ENCODE measurements at regions not wholly inside any gene's neighbourhood (a gene's known extent, or its start where the extent isn't known, plus 50 kb on each side); places are given as distances from the start of the nearest gene placed in this dataset.

GRCh38 chr10:130300608-130301020, 164.4 kb downstream of the GLRX3 start:
- DNase-seq (ENCODE audit: insufficient read length, low spot score) (no peak), FAIRE-seq (no peak)

GRCh38 chr10:130301021-130301892, 165.1 kb downstream of the GLRX3 start:
- DNase-seq (ENCODE audit: insufficient read length, low spot score) (no peak), FAIRE-seq (peak; percentile 60)
- TF ChIP-seq TAF1 (IDR thresholded peaks at IDR 0.05; ENCODE audit: low read depth, low read length): no peak
- TF ChIP-seq SPI1 (IDR thresholded peaks at IDR 0.05; ENCODE audit: low read depth, low read length): no peak
- TF ChIP-seq POLR2AphosphoS5 (IDR thresholded peaks at IDR 0.05; ENCODE audit: low read depth, low read length): no peak
- TF ChIP-seq POU2F2 (IDR thresholded peaks at IDR 0.05; ENCODE audit: low read depth, low read length): no peak
- TF ChIP-seq POLR2A (IDR thresholded peaks at IDR 0.05; ENCODE audit: low read depth, low read length): no peak
- no peak for TF ChIP-seq PAX5 (IDR thresholded peaks at IDR 0.05; ENCODE audit: insufficient read depth, low read length, severe bottlenecking)

More at GRCh38 chr10:130300608-130301020, 164.4 kb downstream of the GLRX3 start:
- no peak for TF ChIP-seq POLR2A (IDR thresholded peaks at IDR 0.05; ENCODE audit: low read depth, low read length)
- TF ChIP-seq PAX5 (IDR thresholded peaks at IDR 0.05; ENCODE audit: insufficient read depth, low read length, severe bottlenecking): no peak
- TF ChIP-seq POU2F2 (IDR thresholded peaks at IDR 0.05; ENCODE audit: low read depth, low read length): no peak
- no peak for TF ChIP-seq POLR2AphosphoS5 (IDR thresholded peaks at IDR 0.05; ENCODE audit: low read depth, low read length)
- no peak for TF ChIP-seq TAF1 (IDR thresholded peaks at IDR 0.05; ENCODE audit: low read depth, low read length)
- TF ChIP-seq SPI1 (IDR thresholded peaks at IDR 0.05; ENCODE audit: low read depth, low read length): no peak

- DNase-seq (ENCODE audit: insufficient read length, low spot score): no peak
- TF ChIP-seq POU2F2 (IDR thresholded peaks at IDR 0.05; ENCODE audit: low read depth, low read length) (no peak), PAX5 (IDR thresholded peaks at IDR 0.05; ENCODE audit: insufficient read depth, low read length, severe bottlenecking) (no peak), POLR2AphosphoS5 (IDR thresholded peaks at IDR 0.05; ENCODE audit: low read depth, low read length) (no peak), TAF1 (IDR thresholded peaks at IDR 0.05; ENCODE audit: low read depth, low read length) (no peak), POLR2A (IDR thresholded peaks at IDR 0.05; ENCODE audit: low read depth, low read length) (no peak), SPI1 (IDR thresholded peaks at IDR 0.05; ENCODE audit: low read depth, low read length) (no peak)
- FAIRE-seq: no peak
Measured at GRCh38 chr10:130326954-130327353, 190.8 kb downstream of the GLRX3 start.

- FAIRE-seq (no peak), DNase-seq (ENCODE audit: insufficient read length, low spot score) (no peak)
- no peak for TF ChIP-seq POLR2AphosphoS5 (IDR thresholded peaks at IDR 0.05; ENCODE audit: low read depth, low read length)
- no peak for TF ChIP-seq PAX5 (IDR thresholded peaks at IDR 0.05; ENCODE audit: insufficient read depth, low read length, severe bottlenecking)
- TF ChIP-seq POU2F2 (IDR thresholded peaks at IDR 0.05; ENCODE audit: low read depth, low read length): no peak
- no peak for TF ChIP-seq TAF1 (IDR thresholded peaks at IDR 0.05; ENCODE audit: low read depth, low read length)
- TF ChIP-seq POLR2A (IDR thresholded peaks at IDR 0.05; ENCODE audit: low read depth, low read length): no peak
- no peak for TF ChIP-seq SPI1 (IDR thresholded peaks at IDR 0.05; ENCODE audit: low read depth, low read length)
Measured at GRCh38 chr10:130329792-130330191, 193.6 kb downstream of the GLRX3 start.

GRCh38 chr10:130333185-130333584, 197.0 kb downstream of the GLRX3 start:
- FAIRE-seq (no peak), DNase-seq (ENCODE audit: insufficient read length, low spot score) (no peak)
- TF ChIP-seq POLR2AphosphoS5 (IDR thresholded peaks at IDR 0.05; ENCODE audit: low read depth, low read length) (no peak), SPI1 (IDR thresholded peaks at IDR 0.05; ENCODE audit: low read depth, low read length) (no peak), TAF1 (IDR thresholded peaks at IDR 0.05; ENCODE audit: low read depth, low read length) (no peak), PAX5 (IDR thresholded peaks at IDR 0.05; ENCODE audit: insufficient read depth, low read length, severe bottlenecking) (no peak), POLR2A (IDR thresholded peaks at IDR 0.05; ENCODE audit: low read depth, low read length) (no peak), POU2F2 (IDR thresholded peaks at IDR 0.05; ENCODE audit: low read depth, low read length) (no peak)

- FAIRE-seq (no peak), DNase-seq (ENCODE audit: insufficient read length, low spot score) (no peak)
- TF ChIP-seq POLR2A (IDR thresholded peaks at IDR 0.05; ENCODE audit: low read depth, low read length) (no peak), SPI1 (IDR thresholded peaks at IDR 0.05; ENCODE audit: low read depth, low read length) (no peak), TAF1 (IDR thresholded peaks at IDR 0.05; ENCODE audit: low read depth, low read length) (no peak), PAX5 (IDR thresholded peaks at IDR 0.05; ENCODE audit: insufficient read depth, low read length, severe bottlenecking) (no peak), POLR2AphosphoS5 (IDR thresholded peaks at IDR 0.05; ENCODE audit: low read depth, low read length) (no peak), POU2F2 (IDR thresholded peaks at IDR 0.05; ENCODE audit: low read depth, low read length) (no peak)
Measured at GRCh38 chr10:130335336-130335735, 199.1 kb downstream of the GLRX3 start.

- no peak for DNase-seq (ENCODE audit: insufficient read length, low spot score)
- no peak for TF ChIP-seq SPI1 (IDR thresholded peaks at IDR 0.05; ENCODE audit: low read depth, low read length)
- TF ChIP-seq TAF1 (IDR thresholded peaks at IDR 0.05; ENCODE audit: low read depth, low read length): no peak
- TF ChIP-seq POLR2A (IDR thresholded peaks at IDR 0.05; ENCODE audit: low read depth, low read length): no peak
- TF ChIP-seq PAX5 (IDR thresholded peaks at IDR 0.05; ENCODE audit: insufficient read depth, low read length, severe bottlenecking): no peak
- no peak for TF ChIP-seq POLR2AphosphoS5 (IDR thresholded peaks at IDR 0.05; ENCODE audit: low read depth, low read length)
- TF ChIP-seq POU2F2 (IDR thresholded peaks at IDR 0.05; ENCODE audit: low read depth, low read length): no peak
- no peak for FAIRE-seq
Measured at GRCh38 chr10:130336617-130337304, 200.6 kb downstream of the GLRX3 start.

GRCh38 chr10:130337305-130337640, 201.1 kb downstream of the GLRX3 start:
- TF ChIP-seq POU2F2 (IDR thresholded peaks at IDR 0.05; ENCODE audit: low read depth, low read length): no peak
- TF ChIP-seq POLR2AphosphoS5 (IDR thresholded peaks at IDR 0.05; ENCODE audit: low read depth, low read length): no peak
- TF ChIP-seq POLR2A (IDR thresholded peaks at IDR 0.05; ENCODE audit: low read depth, low read length): no peak
- TF ChIP-seq PAX5 (IDR thresholded peaks at IDR 0.05; ENCODE audit: insufficient read depth, low read length, severe bottlenecking): no peak
- no peak for TF ChIP-seq TAF1 (IDR thresholded peaks at IDR 0.05; ENCODE audit: low read depth, low read length)
- TF ChIP-seq SPI1 (IDR thresholded peaks at IDR 0.05; ENCODE audit: low read depth, low read length): no peak
- DNase-seq (ENCODE audit: insufficient read length, low spot score) (no peak), FAIRE-seq (no peak)
